ENCODE measurements at regions not wholly inside any gene's neighbourhood (a gene's known extent, or its start where the extent isn't known, plus 50 kb on each side); places are given as distances from the start of the nearest gene placed in this dataset.
"Not testable (repeated sequence)": the region's sequence is repeated elsewhere in the genome, so short reads cannot be mapped to it uniquely, and the experiment has no call there.

DNA sequence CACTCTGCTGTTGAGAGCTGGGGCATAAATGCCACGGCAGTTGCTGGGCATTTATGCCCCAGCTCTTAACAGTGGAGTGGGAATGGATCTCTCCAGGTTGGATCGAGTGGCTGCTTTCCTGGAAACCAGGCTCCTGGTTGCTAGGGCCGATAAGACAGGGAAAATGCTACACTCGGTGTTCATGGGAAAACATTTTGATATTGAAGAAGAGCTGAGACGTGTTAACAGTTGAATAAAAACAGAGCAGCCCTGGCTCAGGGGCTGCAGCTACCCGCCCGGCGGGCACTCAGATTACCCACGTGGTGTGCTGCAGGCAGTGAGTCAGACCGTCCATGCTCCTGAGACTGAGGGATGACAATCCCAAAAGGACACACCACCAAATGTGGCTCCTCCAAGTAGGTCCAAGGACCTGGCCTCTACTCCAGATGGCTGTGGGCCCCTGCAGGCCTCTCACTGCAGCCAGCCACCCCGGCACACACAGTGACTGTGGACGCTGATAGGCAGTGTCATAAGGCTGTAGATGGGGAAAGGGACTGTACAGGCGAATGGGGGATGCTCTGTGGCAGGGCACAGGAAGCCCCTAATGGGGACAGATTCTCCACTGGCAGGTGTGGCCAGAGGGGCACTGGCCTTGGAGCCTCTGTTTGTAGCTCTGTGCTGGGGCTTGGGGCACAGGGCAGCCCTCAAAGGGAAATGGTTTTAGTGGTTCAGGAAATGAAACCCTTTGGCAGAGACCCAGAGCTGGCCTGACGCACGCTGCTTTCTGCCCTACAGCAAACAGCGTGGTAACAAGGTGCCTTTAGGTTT is 237.8 kb downstream of the LY86 start:
- no peak overlapping the region for H3K27ac Mint-ChIP-seq

DNA sequence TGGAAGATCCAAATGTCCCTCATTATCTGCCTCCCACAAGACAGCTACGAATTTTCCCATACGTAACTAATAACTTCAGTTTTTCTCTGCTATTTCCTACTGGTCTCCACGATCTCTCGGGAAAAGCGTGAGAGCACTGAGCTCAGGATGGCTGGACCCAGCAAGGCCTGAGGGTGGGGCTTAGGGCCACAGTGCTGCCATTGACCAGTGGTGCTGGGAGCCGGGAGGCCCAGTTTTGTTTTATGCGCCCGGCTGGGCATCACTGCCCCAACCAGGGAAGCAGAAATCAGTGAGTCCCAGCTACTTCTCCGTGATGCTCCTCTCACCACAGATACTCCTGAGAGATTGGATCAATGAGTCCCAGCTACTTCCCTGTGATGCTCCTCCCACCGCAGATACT is 238.4 kb downstream of the LY86 start:
- Mint-ChIP-seq H3K27ac (no peak overlapping the region), H3K4me1 (ENCODE audit: low read depth) (peaks cover 11% of the 10 kb centered on the region), H3K36me3 (ENCODE audit: low read depth) (no peaks in the 10 kb centered on the region), H3K9me3 (no peaks in the 10 kb centered on the region), H3K4me3 (no peak overlapping the region), H3K27me3 (no peaks in the 10 kb centered on the region)
- intact Hi-C loops (cut with micrococcal nuclease) = no loop called here

More for the DNA sequence above, 237.8 kb downstream of the LY86 start:
- H3K27me3 Mint-ChIP-seq = no peaks in the 10 kb centered on the region
- intact Hi-C loops (cut with micrococcal nuclease) = no loop called here
- no peaks in the 10 kb centered on the region for H3K9me3 Mint-ChIP-seq
- H3K4me1 Mint-ChIP-seq (ENCODE audit: low read depth) = peaks cover 4% of the 10 kb centered on the region
- H3K4me3 Mint-ChIP-seq = peak overlapping the region; percentile 25
- no peaks in the 10 kb centered on the region for H3K36me3 Mint-ChIP-seq (ENCODE audit: low read depth)

DNA sequence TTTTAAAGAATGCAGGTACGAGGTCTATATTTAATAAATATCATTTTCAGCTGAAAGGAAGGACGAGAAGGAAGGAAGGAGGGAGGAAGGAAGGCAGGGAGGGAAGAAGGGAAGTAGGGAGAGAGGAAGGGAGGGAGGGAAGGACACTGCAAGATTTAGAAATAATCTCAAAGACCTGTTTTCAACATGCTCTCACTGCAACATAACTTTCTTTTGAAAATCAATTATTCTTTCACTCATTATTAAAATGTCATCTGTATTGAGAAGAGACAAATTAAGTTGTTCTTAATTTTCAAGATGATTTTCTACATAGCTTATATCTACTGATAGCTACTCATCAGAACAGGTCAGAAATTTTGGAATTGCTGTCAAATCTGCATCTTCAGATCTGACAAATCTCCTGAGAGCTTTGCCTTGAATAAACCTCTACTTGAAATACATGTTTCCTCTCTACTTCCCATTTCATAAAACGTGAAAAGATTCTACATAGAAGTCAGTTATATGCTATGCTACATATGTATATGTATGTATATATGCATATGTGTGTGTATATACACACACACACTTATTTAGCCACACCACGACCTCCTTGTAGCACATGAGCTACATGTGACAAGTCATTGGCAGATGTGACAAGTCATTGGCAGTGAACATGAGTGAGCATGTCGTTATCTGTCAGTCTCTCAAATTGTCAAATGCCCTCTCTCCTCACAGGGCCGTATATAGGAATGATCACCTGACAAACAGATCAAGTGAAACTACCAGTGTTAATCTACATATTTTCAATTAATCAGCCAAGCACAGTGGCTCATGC is 241.6 kb downstream of the LY86 start:
- Mint-ChIP-seq H3K36me3 (ENCODE audit: low read depth) (no peaks in the 10 kb centered on the region), H3K4me1 (ENCODE audit: low read depth) (peaks cover 31% of the 10 kb centered on the region), H3K27me3 (peaks cover 1% of the 10 kb centered on the region), H3K27ac (no peak overlapping the region), H3K9me3 (no peaks in the 10 kb centered on the region), H3K4me3 (no peak overlapping the region)
- intact Hi-C loops (cut with micrococcal nuclease) = no loop called here

GRCh38 chr6:6830686-6831063 is 242.2 kb downstream of the LY86 start:
- H3K4me3 Mint-ChIP-seq; H3K27me3 Mint-ChIP-seq; H3K9me3 Mint-ChIP-seq; H3K27ac Mint-ChIP-seq; H3K36me3 Mint-ChIP-seq (ENCODE audit: low read depth); intact Hi-C loops (cut with micrococcal nuclease): not testable (repeated sequence)
- H3K4me1 Mint-ChIP-seq (ENCODE audit: low read depth) = peaks cover 31% of the 10 kb centered on the region

GRCh38 chr6:6832439-6832838 is 243.9 kb downstream of the LY86 start:
- Mint-ChIP-seq H3K27ac (peak overlapping the region; percentile 36), H3K36me3 (ENCODE audit: low read depth) (no peaks in the 10 kb centered on the region), H3K27me3 (peaks cover 1% of the 10 kb centered on the region), H3K9me3 (no peaks in the 10 kb centered on the region), H3K4me1 (ENCODE audit: low read depth) (peaks cover 36% of the 10 kb centered on the region), H3K4me3 (no peak overlapping the region)
- intact Hi-C loops (cut with micrococcal nuclease) = no loop called here

DNA sequence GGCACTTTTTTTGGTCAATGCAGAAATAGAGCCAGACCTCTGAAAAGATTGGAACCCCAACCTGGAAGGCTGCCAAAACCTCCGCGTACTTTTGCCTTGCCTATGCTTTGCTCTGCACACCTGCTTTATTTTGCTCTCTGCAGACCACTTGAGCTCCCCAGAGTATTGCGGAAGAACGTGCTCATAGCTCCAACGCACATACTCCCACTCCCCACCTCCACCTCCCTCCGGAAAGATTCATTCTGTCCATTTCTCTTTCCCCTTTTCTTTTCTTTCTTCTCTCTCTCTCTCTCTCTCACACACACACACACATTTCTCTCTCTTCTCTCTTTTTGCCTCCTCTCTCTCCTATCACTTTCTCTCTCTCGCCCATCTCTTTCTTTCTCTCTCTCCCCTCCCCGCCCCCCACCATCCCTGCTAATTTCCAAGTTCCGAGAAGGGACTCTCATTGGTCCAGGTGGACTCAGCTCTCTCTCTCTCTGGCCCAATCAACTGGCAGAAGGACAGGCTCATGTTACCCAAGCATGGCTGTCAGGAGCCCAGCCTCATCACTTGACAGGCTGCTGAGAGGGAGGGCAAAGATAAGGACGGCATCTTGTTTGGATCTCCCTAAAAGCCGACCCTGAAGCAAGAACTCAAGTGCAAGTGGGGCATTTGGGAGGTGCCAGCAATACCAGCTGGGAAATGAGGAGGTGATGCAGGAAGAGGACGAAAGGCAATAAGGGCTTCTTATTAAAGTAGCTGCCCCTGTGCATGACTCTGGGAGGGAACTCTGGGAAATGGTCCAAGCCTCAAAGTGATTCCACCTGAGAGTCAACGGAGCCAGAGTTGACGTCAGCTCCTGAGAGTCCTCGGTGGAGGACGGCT is 246.1 kb downstream of the LY86 start:
- Mint-ChIP-seq H3K9me3 (no peaks in the 10 kb centered on the region), H3K4me1 (ENCODE audit: low read depth) (peaks cover 51% of the 10 kb centered on the region), H3K27me3 (peaks cover 1% of the 10 kb centered on the region), H3K4me3 (no peak overlapping the region), H3K27ac (peak overlapping the region; percentile 26), H3K36me3 (ENCODE audit: low read depth) (no peaks in the 10 kb centered on the region)
- intact Hi-C loops (cut with micrococcal nuclease) = no loop called here

GRCh38 chr6:6835223-6835503 is 246.6 kb downstream of the LY86 start:
- no peak overlapping the region for H3K27ac Mint-ChIP-seq
- no peaks in the 10 kb centered on the region for H3K9me3 Mint-ChIP-seq
- H3K4me1 Mint-ChIP-seq (ENCODE audit: low read depth) = peaks cover 57% of the 10 kb centered on the region
- H3K36me3 Mint-ChIP-seq (ENCODE audit: low read depth) = no peaks in the 10 kb centered on the region
- no peak overlapping the region for H3K4me3 Mint-ChIP-seq
- H3K27me3 Mint-ChIP-seq = peaks cover 1% of the 10 kb centered on the region
- intact Hi-C loops (cut with micrococcal nuclease) = no loop called here

- Mint-ChIP-seq H3K27me3 (peaks cover 1% of the 10 kb centered on the region), H3K27ac (peak overlapping the region; percentile 32), H3K4me1 (ENCODE audit: low read depth) (peaks cover 63% of the 10 kb centered on the region), H3K9me3 (no peaks in the 10 kb centered on the region), H3K36me3 (ENCODE audit: low read depth) (no peaks in the 10 kb centered on the region), H3K4me3 (no peak overlapping the region)
- intact Hi-C loops (cut with micrococcal nuclease) = no loop called here
These were observed 248.3 kb downstream of the LY86 start for GRCh38 chr6:6836609-6837406.

GRCh38 chr6:6837541-6838080 is 249.1 kb downstream of the LY86 start:
- Mint-ChIP-seq H3K27me3 (peaks cover 1% of the 10 kb centered on the region), H3K36me3 (ENCODE audit: low read depth) (no peaks in the 10 kb centered on the region), H3K4me3 (no peak overlapping the region), H3K27ac (peak overlapping the region; percentile 32), H3K9me3 (no peaks in the 10 kb centered on the region), H3K4me1 (ENCODE audit: low read depth) (peaks cover 64% of the 10 kb centered on the region)
- intact Hi-C loops (cut with micrococcal nuclease) = no loop called here

DNA sequence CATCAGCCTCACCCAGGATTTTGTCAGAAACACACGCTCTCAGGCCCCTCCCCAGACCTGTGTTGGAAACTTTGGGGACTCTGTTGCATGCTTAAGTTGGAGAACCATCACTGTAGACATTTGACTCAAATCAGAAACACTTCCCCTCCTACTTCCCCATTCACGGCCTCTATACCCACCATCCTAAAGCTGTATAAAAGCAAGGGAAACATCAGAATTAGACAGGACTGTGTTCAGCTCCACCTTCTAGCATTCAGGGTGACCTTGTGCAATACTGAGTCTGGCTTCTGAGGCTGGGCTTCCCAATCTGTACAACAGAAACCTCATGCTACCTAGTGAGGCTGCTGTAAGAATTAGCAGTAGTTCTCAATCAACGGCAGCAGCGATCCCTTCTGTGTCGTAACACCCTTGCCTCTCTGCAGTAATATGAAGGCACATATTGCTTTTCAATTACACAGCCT is 252.3 kb downstream of the LY86 start:
- intact Hi-C loops (cut with micrococcal nuclease) = loop anchor here (5.0 kb wide), 1 partner anchor 34 kb away; no protein-coding TSS in a partner anchor
- Mint-ChIP-seq H3K4me1 (ENCODE audit: low read depth) (peaks cover 69% of the 10 kb centered on the region), H3K9me3 (peaks cover 7% of the 10 kb centered on the region), H3K27ac (peak overlapping the region; percentile 80), H3K27me3 (no peaks in the 10 kb centered on the region), H3K4me3 (peak overlapping the region; percentile 4), H3K36me3 (ENCODE audit: low read depth) (peaks cover 4% of the 10 kb centered on the region)

DNA sequence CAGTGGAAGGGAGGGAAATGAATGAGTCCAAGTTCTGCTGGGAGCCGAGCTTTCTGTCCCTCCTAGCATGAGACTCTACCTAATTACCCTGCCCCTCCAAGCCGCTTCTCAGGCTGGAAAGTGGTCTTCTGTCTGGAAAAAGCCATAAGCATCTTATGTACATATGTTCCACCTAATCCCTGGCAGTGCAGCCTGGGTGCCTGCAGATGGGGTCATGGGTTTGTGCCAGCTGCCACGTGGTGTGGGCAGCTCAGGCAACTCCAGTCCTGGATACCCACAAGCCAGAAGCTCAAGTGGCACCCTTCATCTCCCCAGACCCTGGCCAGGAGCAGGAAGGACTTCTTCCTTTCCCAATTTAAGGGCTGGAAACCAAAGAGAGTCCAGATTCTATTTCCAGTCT is 253.1 kb downstream of the LY86 start:
- H3K9me3 Mint-ChIP-seq = peaks cover 14% of the 10 kb centered on the region
- H3K4me1 Mint-ChIP-seq (ENCODE audit: low read depth) = peaks cover 74% of the 10 kb centered on the region
- peaks cover 11% of the 10 kb centered on the region for H3K36me3 Mint-ChIP-seq (ENCODE audit: low read depth)
- H3K4me3 Mint-ChIP-seq = no peak overlapping the region
- intact Hi-C loops (cut with micrococcal nuclease) = loop anchor here (5.0 kb wide), 1 partner anchor 34 kb away; no protein-coding TSS in a partner anchor
- H3K27ac Mint-ChIP-seq = peak overlapping the region; percentile 80
- no peaks in the 10 kb centered on the region for H3K27me3 Mint-ChIP-seq

DNA sequence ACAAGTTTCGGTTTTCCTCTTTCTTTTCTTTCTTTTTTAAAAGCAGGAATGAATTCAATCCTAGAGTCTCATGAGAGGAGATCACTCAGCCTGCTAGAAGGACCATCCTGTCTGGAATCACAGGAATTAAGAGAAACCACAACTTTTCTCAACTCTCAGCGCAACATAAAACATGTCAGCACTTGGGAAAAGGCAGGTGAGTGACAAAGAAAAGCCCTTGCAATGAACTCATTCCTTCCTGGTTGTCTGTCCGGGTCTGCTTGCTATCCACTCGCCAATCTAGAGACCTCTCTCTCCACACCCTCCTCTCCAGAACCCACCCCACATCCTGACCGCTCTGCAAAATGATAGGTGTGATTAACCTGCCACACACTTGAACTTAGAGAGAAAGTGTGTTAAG is 253.8 kb downstream of the LY86 start:
- Mint-ChIP-seq H3K9me3 (peaks cover 14% of the 10 kb centered on the region), H3K4me1 (ENCODE audit: low read depth) (peaks cover 72% of the 10 kb centered on the region)

More for the DNA sequence above, 253.8 kb downstream of the LY86 start:
- Mint-ChIP-seq H3K27me3 (no peaks in the 10 kb centered on the region), H3K36me3 (ENCODE audit: low read depth) (peaks cover 11% of the 10 kb centered on the region), H3K4me3 (no peak overlapping the region), H3K27ac (peak overlapping the region; percentile 80)
- intact Hi-C loops (cut with micrococcal nuclease) = loop anchor here (5.0 kb wide), 1 partner anchor 35 kb away; no protein-coding TSS in a partner anchor
